T1000 (cell line): ENCODE measurements at regions not wholly inside any gene's neighbourhood (a gene's known extent, or its start where the extent isn't known, plus 50 kb on each side); places are given as distances from the start of the nearest gene placed in this dataset.

Experiments
- DNase-seq: peaks from one replicate; lab custom pipeline; 2025; ENCODE audit warnings: mixed read lengths; lab: John Stamatoyannopoulos, UW

DNA sequence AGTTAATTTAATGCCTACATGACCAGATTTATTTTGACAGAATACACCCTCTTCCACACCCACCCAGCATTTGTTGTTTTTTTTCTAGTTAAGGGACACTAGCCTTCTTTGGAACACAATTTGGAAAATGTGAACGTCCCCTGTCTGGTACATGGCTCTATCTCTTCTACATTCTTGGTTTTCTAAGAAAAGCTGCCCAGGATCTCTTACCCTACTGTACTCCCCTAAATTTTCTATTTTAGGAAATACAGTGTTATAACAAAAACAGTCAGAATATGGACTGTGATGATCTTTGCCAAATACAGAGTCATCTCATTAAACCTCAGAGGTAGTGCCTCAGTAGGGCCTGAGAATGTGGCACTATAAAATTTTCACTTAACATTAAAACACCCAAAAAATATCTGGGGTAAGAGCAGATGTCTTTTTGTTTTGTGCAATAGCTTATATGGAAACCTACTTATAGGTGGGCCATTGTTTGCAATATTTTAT is 93.1 kb upstream of the SPON1 start:
- DNase-seq, result no peak

DNA sequence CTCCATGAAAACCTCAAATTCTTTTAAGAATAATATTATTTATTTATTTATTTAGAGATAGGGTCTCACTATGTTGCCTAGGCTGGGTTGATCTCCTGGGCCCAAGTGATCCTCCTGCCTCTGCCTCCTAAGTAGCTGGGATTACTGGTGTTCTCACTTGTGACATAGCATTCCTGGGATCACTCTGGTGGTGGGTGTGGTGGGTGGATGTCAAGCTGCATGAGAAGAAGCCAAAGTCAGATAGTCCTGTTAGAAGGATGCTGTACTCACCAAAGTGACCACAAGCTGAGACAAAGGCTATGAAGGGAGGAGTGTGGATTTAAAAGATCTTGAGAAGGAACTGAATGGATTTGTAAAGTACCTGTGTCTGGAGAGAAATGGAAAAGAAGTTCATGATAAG is 87.9 kb upstream of the SPON1 start:
- DNase-seq, result no peak

DNA sequence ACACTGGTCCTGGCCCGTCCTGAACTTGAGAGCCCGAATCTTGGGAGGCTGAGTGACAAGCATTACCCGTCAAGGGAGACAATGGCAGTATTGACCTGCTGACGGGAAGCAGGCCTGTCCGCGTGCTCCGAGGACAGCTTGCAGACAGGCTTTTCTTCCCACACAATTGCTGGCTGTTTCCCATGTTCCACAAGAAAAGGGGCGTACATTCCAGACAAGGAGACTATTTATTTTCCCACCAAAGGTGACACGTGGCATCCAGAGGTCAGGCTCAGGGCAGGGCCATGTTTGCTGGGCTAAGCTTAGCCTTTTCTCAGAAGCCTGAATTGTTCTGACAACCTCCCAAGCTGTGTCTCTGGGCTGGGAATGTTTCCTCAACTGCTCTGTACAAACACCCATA is 86.9 kb upstream of the SPON1 start:
- DNase-seq, result no peak

GRCh38 chr11:13876423-13876822 is 86.1 kb upstream of the SPON1 start:
- no peak for DNase-seq

GRCh38 chr11:13878077-13878476 is 84.4 kb upstream of the SPON1 start:
- no peak for DNase-seq

DNA sequence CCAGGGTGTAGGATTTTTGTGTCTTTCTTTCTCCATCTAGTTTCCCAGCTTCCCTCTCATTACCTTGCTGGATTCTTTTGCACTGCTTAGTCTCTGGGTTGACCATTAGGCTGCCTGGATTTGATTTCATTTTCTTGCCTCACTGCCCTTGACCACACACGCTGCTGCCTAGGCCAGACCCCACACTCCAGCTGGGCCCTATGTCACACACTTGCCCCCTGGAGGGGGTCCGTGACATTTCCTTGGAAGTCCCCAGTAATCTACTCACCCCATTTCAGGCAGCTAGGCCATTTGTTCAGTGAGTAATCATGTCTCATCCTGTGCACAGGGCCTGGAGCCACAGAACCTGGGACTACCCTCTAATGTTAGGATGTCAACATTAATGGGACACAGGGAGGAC is 81.9 kb upstream of the SPON1 start:
- DNase-seq, result no peak

GRCh38 chr11:13881226-13881905 is 81.2 kb upstream of the SPON1 start:
- no peak for DNase-seq

DNA sequence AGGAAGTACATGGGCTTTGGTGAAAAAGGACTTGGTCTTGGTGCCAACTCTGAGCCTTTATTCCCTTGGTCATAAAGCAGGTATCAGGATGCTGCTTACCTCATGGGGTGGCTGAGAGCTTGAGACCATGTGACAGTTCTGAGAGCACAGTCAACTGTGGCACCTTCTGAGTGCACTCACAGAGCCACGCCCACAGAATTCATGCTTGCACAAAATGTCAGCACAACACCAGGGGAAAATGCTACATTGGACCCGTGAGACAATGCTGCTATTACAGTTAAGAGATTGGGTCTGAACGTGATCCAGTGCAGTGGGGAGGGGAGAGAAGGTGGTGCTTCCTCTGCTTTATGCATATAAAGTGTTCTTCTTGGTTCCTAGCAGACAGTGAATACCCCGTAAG is 79.5 kb upstream of the SPON1 start:
- no peak for DNase-seq

DNA sequence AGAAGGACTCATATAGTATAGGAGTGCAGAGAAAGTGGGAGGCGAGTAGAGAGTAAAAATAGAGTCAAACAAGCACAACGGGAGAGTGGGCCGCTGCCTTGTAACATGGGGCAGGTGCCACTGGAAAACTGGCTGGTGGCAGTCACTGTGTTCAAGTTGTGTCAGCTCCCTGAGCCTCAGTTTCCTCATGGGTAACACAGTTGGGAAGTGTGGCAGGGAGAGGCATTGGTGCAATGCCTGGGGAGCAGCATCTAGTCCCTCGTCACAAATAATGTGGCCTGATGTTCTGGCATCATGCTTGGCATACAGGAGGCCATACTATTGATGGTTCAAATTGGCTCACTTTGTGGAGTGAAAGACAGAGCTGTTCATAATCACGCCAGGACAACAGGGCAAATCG is 78.9 kb upstream of the SPON1 start:
- no peak for DNase-seq

GRCh38 chr11:13884158-13884799 is 78.2 kb upstream of the SPON1 start:
- no peak for DNase-seq

GRCh38 chr11:13885083-13885482 is 77.4 kb upstream of the SPON1 start:
- no peak for DNase-seq

DNA sequence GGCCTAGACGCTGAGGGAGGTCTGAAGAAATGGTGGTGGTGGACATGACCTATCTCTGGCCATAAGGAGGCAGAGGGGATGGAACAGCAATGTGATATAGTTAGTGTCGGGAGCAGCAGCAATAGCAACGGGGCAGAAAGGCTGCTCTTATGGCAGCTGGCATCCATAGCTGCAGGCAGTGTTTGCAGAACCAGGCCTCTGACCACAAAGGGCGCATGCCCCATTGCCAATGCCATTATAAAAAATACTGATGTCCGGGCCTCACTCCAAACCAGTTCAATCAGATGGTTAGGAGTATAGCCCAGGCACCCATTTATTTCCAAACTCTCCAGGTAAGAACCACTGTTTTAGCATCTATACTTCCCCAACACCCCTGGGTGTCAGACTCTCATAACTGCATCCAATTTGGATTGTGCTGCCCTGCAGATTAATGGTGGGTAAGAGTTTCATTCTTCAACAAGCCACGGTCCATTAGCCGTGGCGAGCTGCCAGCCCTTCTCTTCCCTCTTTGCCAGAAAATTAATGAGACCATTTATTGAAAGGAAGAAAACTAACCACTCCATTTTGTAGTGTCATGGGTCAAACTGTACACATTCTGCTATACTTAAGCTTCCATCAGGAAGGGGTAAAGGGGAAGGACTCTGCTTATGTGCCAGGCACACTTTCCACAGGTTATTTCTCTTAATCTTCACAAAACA is 72.8 kb upstream of the SPON1 start:
- no peak for DNase-seq

DNA sequence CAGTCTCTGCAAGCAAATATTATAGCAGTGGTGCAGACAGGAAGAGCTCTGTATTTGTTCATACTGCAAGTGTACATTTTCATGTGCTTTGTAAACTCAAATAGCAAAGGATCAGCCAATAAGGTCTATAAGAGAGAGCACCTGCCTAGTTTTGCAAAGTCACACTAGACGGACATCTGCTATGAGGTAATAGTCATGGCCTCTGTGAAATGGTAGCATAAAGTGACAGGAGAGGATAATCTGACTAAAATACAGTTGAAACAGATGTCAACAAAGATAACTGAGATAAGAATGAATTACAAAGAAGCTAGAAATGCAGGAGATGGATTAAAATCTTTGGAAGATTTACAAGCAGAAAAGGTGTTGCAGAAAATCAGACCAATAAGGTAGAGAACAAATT is 70.6 kb upstream of the SPON1 start:
- DNase-seq, result no peak

DNA sequence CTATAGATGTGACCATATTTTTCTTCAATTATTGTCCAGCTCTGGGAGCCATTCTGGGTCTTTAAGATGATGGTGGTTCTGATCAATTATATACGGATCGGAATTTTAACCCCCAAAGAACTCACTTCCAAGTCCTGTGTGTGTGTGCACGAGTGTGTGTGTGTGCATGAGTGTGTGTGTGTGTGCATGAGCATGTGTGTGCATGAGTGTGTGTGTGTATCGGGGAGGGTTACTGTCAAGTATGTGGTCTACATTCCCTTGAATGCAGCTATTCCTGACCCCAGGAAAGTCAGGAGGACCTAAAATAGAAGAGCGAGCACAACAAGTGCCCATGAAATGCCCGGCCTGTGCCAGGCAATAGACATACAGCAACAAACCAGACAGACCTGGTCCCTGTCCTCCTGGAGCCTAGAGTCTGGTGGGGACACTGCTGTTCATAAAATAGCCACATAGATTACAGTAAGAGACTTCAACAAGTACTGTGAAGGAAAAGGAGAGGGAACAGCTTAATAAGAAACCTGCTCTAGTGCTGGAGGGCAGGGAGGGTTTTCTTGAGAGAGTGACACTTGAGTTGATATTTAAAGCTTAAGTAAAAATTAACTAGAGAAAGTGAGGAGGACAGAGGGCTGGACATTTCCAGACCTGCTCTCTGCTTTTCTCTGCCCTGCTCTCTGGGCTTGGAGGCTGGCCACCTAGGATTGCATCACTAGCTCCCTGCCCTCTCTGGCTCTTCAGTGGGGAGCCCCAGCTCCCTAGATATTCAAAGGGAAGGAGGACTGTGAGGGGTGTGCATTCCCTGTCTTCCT is 66.1 kb upstream of the SPON1 start:
- no peak for DNase-seq

- DNase-seq, result no peak
Measured at GRCh38 chr11:13896981-13897353, 65.6 kb upstream of the SPON1 start.

GRCh38 chr11:13897646-13898276 is 64.8 kb upstream of the SPON1 start:
- DNase-seq, result no peak

DNA sequence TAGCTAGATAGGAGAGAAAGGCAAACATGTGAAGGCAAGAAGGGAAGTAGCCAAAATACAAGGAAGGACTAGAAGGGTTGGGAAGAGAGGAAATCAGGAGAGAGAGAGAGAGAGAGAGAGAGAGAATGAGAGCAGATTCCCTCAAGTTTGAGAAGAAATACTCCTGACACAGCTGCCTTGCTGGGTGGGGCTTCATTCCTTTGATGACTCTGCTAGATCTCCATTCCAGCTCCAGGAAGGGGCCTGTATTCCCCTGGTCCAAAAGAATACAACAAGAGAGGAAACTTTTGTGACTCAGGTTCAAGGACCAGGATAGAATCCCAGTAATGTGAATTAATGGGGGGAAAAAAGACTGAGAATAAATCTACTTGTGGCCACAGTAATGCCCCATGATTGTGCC is 62.9 kb upstream of the SPON1 start:
- DNase-seq, result no peak

GRCh38 chr11:13902523-13902922 is 60.0 kb upstream of the SPON1 start:
- DNase-seq, result no peak

DNA sequence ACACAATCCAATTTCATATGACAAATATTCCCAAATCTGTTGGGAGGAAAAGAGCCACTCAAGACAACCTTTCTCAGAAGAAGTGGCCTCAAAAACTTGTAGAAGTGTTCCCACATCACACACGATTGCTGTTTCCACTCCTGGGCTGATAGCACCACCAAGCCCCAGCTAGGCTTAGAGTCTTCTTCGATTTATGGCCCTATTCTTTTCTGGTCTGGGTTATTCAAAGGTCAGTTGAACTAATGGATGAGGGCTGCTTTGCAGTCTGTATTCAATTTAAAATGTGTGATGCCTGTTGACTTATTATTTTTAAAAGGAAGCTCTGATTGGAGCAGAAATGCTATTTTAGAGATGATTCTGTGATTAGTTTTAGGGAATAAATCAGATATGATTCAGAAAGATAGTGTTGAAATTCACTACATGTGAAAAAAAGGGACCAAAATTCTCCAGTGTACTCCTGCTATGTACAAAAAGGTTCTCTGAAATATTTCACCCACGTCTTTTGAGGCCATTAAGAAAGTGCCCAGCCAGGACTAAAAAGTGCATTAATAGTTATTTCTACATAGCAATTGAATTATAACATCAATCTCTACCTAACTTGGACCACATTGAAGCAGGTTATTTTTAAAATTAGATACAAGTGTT is 57.3 kb upstream of the SPON1 start:
- DNase-seq, result no peak

- DNase-seq, result no peak
Measured at GRCh38 chr11:13907678-13908077, 54.8 kb upstream of the SPON1 start.

- no peak for DNase-seq
Measured at GRCh38 chr11:13908535-13908934, 54.0 kb upstream of the SPON1 start.
